ENCODE measurements at regions not wholly inside any gene's neighbourhood (a gene's known extent, or its start where the extent isn't known, plus 50 kb on each side); places are given as distances from the start of the nearest gene placed in this dataset.

GRCh38 chr1:29805896-29806160 lies 569.5 kb downstream of the PTPRU start:
- no peak for TF ChIP-seq GATA2 (IDR thresholded peaks at IDR 0.05; ENCODE audit: low read depth, low read length)
- no peak for TF ChIP-seq GATA3 (IDR thresholded peaks at IDR 0.05; ENCODE audit: low read depth, low read length)

All from SH-SY5Y (cell line).